DMS53 treated with DMSO at 0.1 percent for 48 hours (cell line): ENCODE measurements at regions not wholly inside any gene's neighbourhood (a gene's known extent, or its start where the extent isn't known, plus 50 kb on each side); places are given as distances from the start of the nearest gene placed in this dataset.

ENCODE experiments used
- DNase-seq: peaks from one replicate; lab custom pipeline; 2025; ENCODE audit not compliant: unreplicated experiment; lab: John Stamatoyannopoulos, UW

DNA sequence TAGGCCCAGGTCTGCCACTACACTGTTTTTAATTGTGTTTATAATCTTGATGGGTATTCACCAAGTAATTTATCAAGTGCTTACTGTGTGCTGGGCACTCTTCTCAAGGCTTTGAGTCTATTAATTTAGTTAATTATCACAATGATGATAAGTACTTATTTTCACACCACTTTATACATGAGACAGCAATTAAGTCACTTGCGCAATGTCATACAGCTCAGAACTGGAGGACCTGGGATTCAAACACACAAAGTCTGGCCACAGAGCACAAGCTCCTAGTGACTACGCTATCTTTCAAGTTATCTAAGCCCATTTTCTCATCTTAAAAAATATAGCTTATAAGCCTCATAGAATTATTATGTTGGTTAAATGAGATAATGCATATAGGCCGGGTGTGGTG is 85.0 kb downstream of the LLPH start:
- no peak for DNase-seq

DNA sequence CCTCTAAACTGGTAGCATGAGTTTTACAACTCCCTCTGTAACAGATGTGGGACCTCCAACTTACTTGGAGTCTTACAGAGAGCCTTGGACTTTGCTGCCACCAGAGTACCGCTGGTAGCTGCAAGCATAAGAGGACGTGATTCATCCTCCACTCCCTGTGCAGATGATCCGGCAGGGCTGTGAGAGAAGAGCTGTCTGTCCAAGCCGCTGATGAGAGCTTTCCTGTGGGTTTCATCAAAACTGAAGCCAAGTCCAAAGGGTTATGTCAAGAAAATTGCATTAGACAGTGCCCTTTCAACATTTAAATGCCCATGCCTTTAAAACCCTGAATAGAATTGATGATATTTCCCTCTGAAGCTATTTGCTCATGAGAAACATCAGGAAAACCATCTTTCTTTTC is 85.8 kb downstream of the LLPH start:
- DNase-seq: no peak

DNA sequence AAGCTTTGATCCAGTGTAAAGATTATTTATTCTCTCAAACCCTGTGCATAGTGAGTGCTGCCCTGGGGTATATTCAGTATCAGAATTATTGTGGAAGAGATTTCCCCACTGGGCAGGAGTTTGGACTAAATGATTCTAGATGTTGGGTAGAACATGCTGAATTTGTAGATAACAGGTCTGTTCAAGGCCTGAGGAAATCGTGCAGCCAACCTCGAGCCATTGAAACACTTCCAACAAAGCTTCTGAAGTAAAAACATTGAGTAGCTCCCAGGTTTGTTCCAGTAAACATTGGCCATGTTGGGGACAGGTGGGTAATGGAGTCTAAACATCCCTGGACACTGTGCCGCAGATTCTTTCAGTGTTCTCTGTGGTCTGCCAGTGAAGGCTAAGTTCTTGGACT is 87.5 kb downstream of the LLPH start:
- DNase-seq: no peak

GRCh38 chr12:66041651-66042363 is 88.7 kb downstream of the LLPH start:
- DNase-seq: no peak

GRCh38 chr12:66036317-66036716 is 94.2 kb downstream of the LLPH start:
- no peak for DNase-seq

DNA sequence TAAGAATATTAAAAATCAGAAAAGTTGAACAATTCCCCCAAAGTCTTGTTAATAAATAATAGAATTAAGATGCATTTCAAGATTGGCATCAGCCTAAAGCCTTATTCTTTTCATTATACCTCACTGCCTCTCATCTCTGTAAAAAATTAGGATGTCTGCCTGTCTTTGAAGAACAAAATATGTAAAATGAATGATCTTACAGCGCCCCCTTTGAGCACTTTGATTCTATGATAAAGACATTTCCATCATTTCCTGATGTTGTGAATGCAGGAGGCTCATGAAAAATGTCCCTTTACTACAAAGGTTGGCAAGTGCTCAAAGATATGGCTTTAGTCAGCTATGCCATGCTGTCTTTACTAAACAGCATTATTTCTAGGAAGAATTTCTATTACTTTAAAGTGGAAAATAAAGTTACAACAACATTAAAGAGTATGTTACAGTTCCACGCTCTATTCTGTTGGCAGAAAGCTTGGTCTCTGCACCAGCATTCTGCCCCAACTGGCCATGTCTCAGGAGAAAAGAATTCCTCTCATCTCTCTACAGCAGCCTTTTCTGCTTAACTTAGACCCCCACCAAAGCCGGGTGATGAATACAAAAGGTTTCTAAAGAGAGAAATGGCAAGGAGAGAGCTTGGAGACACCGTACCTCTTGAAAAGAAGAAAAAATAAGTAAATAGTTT is 95.1 kb downstream of the LLPH start:
- DNase-seq: peak; percentile 58

DNA sequence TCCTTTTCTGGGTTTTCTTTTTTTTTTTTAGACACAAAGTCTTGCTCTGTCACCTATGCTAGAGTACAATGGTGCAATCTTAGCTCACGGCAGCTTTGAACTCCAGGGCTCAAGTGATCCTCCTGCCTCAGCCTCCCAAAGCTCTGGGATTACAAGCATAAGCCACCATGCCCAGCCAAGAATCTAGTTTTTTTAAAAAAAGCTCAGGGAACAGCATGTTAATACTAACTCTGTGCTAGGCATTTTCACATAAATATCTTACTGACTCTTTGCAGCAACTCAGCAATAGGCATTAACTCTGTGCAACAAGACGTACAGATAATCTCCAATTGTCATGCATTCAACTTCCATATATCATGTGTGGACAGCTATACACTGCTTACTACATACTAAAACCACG is 97.4 kb downstream of the LLPH start:
- no peak for DNase-seq

- DNase-seq: no peak
Measured at GRCh38 chr12:66032739-66033138, 97.8 kb downstream of the LLPH start.

- DNase-seq: no peak
Measured at GRCh38 chr12:66030217-66030781, 100.3 kb downstream of the LLPH start.

GRCh38 chr12:66028390-66028789 is 102.2 kb downstream of the LLPH start:
- DNase-seq: no peak

- DNase-seq: no peak
Measured at GRCh38 chr12:66025477-66025876, 105.1 kb downstream of the LLPH start.

DNA sequence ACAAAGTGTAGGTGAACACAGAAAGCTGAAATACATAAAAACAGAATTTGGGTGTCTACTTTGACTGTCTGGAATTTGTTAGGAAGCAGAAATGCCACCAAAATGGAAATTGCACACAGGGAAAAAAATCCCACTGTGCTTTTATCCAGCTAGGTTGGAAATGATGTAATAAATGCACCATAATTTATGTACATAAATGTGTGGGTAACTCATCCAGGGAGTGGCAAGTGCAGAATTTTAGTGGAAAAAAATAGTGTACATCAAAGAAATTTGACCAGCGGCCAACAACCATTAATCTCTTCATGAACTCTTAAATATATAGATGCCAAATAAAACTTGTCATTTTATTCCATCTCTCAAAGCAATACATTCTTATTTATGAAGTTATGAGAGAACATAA is 105.6 kb downstream of the LLPH start:
- DNase-seq: no peak

DNA sequence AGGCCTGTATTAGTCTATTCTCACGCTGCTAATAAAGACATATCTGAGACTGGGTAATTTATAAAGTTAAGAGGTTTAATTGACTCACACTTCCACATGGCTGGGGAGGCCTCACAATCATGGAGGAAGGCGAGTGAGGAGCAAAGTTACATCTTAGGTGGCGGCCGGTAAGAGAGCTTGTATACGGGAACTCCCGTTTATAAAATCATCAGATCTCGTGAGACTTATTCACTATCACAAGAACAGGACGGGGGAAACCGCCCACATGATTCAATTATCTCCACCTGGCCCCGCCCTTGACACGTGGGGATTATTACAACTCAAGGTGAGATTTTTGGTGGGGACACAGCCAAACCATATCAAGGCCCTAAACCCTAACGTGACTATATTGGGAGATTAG is 110.1 kb downstream of the LLPH start:
- DNase-seq: no peak

GRCh38 chr12:66017736-66018135 is 112.8 kb downstream of the LLPH start:
- DNase-seq: no peak
